Tongue (tissue), 1 donor: ENCODE measurements at regions not wholly inside any gene's neighbourhood (a gene's known extent, or its start where the extent isn't known, plus 50 kb on each side); places are given as distances from the start of the nearest gene placed in this dataset.
"Not testable (repeated sequence)": the region's sequence is repeated elsewhere in the genome, so short reads cannot be mapped to it uniquely, and the experiment has no call there.

Experiments
- DNase-seq: peaks from one replicate; pipeline ENCODE4 v3.0.0-alpha.2; 2015

DNA sequence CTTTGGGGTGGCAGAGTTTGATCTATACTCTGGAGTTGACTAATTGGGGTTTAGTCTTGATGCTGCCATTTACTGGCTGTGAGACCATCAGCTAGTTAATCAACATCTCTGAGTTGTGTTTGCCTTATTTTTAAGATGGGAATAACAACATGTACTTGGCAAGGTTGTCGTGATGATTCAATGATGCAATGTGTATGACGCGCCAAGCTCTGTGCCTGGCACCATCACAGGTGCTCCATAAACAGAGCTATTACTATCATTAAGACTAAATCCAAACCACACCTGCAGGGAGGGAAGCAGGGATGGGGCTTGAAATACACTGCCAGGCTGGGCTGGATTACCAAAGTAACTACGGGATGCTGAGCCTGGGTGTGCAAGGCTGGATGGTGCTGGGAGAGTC is 60.1 kb upstream of the E2F3 start:
- no peak for DNase-seq

DNA sequence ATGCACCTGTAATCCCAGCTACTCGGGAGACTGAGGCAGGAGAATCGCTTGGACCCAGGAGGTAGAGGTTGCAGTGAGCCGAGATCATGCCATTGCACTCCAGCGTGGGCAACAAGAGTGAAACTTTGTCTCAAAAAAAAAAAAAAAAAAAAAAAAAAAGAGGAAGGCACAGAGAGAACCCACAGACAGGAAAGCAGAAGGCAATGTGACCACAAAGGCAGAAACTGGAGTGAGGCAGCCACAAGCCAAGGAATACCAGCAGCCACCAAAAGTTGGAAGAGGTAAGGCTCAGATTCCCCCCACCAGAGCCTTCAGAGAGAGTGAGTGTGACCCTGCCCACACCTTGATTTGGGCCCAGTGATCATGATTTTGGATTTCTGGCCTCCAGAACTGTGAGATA is 54.7 kb upstream of the E2F3 start:
- not testable (repeated sequence) for DNase-seq

DNA sequence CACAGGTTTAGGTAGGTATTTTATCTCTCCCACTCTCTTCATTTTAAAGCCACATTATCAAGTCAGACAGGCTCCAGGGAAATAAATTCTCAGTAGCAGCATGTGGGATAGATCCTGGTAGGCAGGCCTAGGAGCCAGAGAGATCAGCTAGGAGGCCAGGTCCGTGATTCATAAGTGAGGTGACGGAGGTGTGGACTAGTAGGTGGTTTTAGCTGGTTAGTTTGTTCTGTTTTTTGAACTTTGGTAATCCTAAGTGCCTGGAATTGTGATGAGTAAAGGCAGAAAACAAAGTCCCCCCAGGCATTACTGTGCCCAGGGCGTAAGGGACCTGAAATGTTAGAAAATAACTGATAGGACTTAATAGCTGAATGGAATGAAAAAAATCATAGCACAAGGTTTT is 53.6 kb upstream of the E2F3 start:
- DNase-seq = no peak

DNA sequence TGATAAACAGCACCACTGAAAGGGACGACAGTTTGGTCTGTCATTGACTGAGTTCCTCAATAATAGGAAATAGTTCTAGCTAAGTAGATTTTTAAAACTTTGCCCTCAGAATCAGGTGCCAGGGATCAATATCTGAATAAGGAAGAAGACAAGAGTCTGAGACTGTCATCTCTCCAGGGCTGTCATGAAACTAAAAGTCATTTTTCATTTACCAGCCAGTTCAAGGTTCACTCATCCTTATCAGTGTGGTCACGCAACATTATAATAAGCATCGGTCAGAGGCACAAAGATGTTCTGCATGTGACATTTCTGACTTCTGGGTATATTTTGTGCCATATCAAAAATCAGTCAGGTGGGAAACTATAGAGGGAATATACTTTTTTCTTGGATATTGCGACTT is 52.5 kb upstream of the E2F3 start:
- no peak for DNase-seq

DNA sequence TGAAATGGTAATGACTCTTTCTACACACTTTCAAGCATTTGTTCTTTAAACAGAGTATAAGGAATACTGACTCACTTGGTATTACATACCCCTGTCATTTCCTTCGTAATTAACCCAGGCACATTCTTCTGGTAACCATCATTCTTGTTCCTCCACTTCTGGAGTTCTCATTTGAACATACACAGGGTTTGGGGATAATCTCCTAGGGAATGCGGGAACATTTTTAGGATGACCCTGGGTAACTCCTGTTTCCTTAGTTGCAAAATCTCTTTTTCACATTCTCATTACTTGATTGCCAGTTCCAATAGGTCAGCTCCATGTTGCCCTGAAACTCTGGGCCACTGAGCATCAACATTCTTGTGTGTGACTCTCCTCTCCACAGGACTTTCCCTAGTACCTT is 51.5 kb upstream of the E2F3 start:
- DNase-seq = no peak

DNA sequence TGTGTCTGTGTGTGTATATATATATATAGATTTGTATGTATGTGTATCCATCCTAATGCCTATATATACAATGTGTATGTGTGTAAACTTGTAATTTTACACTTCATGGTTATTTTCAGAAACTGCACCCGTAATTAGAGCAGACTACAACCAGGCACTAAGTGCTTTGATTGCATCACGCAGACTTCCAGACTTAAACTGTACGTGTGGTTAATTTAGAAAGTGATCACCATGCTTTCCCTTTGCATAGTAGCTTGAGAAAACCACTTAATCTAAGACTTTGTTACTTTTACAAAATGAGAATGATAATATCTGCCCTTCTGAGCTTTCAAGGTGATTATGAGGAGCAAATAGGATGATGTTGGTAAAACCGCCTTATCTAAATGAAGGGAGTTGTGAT is 50.1 kb upstream of the E2F3 start:
- DNase-seq = no peak
